ENCODE measurements at regions not wholly inside any gene's neighbourhood (a gene's known extent, or its start where the extent isn't known, plus 50 kb on each side); places are given as distances from the start of the nearest gene placed in this dataset.

DNA sequence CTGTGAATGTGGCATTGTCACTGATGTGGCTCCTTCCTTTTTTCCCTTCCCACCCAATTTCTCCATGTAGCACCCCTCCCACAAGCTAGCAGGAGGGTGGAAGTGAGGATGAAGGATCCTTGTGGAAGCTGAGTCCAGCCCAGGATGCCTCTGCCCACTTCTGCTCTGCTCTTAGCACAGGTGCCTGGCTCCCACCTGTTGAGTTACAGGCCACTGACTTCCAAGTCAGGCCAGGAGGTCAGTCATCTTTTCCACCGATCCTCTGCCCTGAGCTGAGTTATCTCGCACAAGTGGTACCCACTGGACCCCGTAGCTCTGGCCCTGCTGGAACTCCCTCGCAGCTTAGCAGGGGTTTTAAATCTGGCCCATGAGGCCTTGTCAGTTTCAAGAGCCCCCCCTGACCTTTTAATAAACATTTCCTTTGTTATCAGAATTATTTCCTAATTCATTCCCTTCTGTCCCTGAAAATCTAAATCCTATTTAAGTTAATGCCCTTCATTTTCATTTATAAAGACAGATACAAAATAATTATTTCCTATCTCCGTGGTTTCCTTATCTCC is 125.3 kb upstream of the CADM1 start:
- no peak for DNase-seq (ENCODE audit: low spot score)
- Mint-ChIP-seq H3K9me3 (no peaks in the 10 kb centered on the region), H3K27me3 (peaks cover 6 to 10% of the 10 kb centered on the region in 2 donors), H3K36me3 (no peaks in the 10 kb centered on the region), H3K4me1 (ENCODE audit: low read depth in 2 of 2) (no peaks in the 10 kb centered on the region), H3K4me3 (no peak overlapping the region), H3K27ac (no peak overlapping the region)
- ATAC-seq, result no peak

DNA sequence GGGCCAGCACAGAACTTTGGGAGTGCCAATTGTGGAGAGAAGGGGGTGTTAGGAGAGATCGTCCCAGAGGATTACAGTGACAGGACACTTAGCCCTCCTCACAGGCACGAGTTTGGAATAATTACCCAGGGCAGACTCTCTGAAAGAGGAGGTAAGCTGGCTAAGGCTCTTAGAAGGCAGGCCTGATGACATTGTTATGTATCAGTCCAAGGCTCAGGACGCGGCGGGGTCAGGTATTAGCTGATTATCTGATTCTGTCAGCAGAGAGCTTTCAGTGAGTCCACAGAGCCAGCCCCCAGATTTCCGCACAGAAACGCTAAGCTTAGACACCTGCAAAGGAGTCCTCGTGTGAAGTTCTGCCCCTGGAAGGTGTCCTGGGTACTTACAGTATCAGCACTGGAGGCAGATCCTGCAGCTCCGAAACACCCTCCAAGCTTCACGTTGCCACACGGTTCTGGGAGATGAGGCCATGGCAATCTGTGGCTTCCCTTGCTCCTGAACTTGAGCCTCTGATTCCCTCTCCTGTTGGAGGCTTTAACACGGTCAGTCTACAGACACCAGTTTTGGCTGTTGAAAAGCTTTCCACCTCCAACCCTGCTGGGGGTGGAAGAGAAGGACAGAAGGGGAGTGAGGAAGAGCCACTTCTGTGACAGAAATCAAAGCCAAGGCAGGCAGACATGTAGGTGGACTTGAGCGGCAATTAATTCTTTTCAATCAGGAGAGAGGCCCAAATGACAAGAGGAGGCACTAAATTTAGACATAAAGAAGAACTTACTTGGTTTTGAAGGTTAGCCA is 123.6 kb upstream of the CADM1 start:
- no peak for DNase-seq (ENCODE audit: low spot score)
- no peaks in the 10 kb centered on the region for H3K4me1 Mint-ChIP-seq (ENCODE audit: low read depth in 2 of 2)
- H3K4me3 Mint-ChIP-seq, result no peak overlapping the region
- H3K36me3 Mint-ChIP-seq, result no peaks in the 10 kb centered on the region
- H3K9me3 Mint-ChIP-seq, result no peaks in the 10 kb centered on the region
- H3K27ac Mint-ChIP-seq, result no peak overlapping the region
- no peak for ATAC-seq
- peaks cover 6 to 10% of the 10 kb centered on the region in 2 donors for H3K27me3 Mint-ChIP-seq

DNA sequence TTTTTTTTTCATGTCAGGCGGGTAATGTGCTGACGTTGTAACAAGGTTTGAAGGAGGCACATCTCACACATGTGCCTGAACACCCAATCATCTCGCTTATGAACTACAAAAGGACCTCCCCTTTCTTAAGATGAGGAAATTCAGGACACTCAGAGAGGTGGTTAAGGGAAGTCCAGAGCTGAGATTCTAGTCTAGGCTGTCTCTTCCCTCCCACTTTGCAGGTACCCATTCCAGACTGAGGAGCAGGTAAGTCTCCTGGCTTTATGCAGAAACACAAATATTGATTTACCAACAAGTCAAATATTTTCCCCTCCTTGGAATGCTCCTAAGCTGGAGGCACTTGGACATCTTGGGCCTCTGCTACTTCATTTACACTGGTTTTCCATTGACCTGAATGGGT is 122.9 kb upstream of the CADM1 start:
- ATAC-seq (no peak), DNase-seq (ENCODE audit: low spot score) (no peak)
- Mint-ChIP-seq H3K4me1 (ENCODE audit: low read depth in 2 of 2) (no peaks in the 10 kb centered on the region), H3K36me3 (no peaks in the 10 kb centered on the region), H3K27me3 (peaks cover 6 to 10% of the 10 kb centered on the region in 2 donors), H3K27ac (no peak overlapping the region), H3K9me3 (no peaks in the 10 kb centered on the region), H3K4me3 (no peak overlapping the region)

DNA sequence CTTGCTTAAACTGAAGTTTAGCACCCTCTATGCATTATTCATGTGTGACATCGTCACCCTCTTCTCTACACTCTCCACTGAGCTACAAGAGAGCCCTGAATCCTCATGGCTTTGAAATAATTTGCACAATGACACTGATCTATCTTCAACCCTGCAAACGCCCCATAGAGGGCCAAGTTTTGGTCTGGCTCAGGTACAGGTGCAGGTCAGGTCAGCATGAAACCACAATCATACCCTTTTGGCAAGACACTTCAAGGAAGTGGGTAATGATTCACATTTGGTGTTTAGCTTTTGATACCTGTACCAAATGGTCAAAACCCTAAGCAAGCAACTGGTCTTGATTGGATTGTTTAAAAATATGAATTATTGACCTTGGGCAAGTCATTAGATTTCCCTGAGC is 122.2 kb upstream of the CADM1 start:
- Mint-ChIP-seq H3K4me1 (ENCODE audit: low read depth in 2 of 2) (no peaks in the 10 kb centered on the region), H3K9me3 (no peaks in the 10 kb centered on the region), H3K4me3 (no peak overlapping the region), H3K27ac (no peak overlapping the region), H3K36me3 (no peaks in the 10 kb centered on the region), H3K27me3 (peaks cover 6 to 10% of the 10 kb centered on the region in 2 donors)
- ATAC-seq, result no peak
- DNase-seq (ENCODE audit: low spot score), result no peak

DNA sequence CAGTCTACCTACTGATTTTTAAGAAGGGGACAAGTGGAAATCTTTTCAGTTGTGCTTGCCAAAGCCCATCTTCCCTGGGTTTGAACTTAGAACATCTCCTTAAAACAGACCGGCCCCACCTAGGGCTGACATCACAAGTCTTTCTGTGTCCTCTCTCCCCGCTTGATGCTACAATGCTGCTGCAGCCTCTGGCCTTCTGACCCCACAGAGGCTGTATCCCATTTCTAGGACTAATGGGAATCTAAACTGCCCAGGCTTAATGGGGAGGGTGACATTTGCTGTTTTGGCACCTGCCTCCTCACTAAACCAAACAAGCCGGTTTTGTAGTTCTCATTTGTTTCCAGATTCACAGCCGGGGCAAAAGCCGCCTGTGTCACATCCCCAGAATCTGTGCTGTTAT is 121.3 kb upstream of the CADM1 start:
- Mint-ChIP-seq H3K27me3 (peaks cover 6 to 9% of the 10 kb centered on the region in 2 donors), H3K9me3 (no peaks in the 10 kb centered on the region), H3K4me3 (no peak overlapping the region), H3K4me1 (ENCODE audit: low read depth in 2 of 2) (no peaks in the 10 kb centered on the region), H3K27ac (no peak overlapping the region), H3K36me3 (no peaks in the 10 kb centered on the region)
- ATAC-seq, result no peak
- DNase-seq (ENCODE audit: low spot score), result no peak

DNA sequence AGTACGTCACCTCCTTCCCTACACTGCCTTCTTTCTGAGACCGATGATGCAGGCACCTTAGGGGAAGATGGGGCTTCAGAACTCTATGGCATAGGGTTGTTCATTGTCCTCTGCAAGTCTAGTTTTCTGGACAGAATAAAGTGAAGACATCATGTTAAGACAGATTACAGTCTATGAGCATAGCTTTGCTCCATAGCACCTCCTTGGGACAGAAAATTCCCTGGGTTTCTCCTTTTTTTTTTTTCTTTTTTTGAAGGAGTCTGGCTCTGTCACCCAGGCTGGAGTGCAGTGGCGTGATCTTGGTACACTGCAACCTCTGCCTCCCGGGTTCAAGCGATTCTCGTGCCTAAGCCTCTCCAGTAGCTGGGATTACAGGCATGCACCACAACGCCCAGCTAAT is 119.8 kb upstream of the CADM1 start:
- no peaks in the 10 kb centered on the region for H3K27me3 Mint-ChIP-seq
- ATAC-seq (no peak), DNase-seq (ENCODE audit: low spot score) (no peak)
- no peak overlapping the region for H3K4me3 Mint-ChIP-seq
- no peaks in the 10 kb centered on the region for H3K4me1 Mint-ChIP-seq (ENCODE audit: low read depth in 2 of 2)
- H3K9me3 Mint-ChIP-seq, result no peaks in the 10 kb centered on the region
- no peaks in the 10 kb centered on the region for H3K36me3 Mint-ChIP-seq
- H3K27ac Mint-ChIP-seq, result no peak overlapping the region

DNA sequence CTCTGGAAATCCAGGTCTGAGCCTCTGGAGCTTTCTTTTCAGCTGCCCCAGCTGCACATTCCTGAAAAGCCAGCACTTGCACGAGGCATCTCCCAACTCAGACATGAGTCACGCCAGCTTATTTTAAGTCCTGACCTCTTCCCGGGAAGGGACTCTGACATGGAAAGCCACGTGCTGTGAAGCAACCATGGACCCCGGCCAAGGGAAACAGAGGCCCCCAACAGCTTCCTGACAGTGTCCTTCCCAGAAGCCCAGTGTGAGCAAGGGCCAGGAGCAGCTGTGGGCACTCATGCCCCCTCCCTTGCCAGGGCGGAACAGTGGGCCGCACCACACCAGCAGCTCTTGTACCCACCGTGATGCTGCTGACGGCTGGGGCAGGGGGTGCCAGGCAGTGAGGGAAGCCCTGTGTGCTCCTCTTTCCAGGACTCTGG is 118.8 kb upstream of the CADM1 start:
- ATAC-seq, result no peak
- no peak overlapping the region for H3K4me3 Mint-ChIP-seq
- H3K27ac Mint-ChIP-seq, result no peak overlapping the region
- H3K27me3 Mint-ChIP-seq, result no peaks in the 10 kb centered on the region
- no peak for DNase-seq (ENCODE audit: low spot score)
- no peaks in the 10 kb centered on the region for H3K36me3 Mint-ChIP-seq
- no peaks in the 10 kb centered on the region for H3K9me3 Mint-ChIP-seq
- no peaks in the 10 kb centered on the region for H3K4me1 Mint-ChIP-seq (ENCODE audit: low read depth in 2 of 2)

DNA sequence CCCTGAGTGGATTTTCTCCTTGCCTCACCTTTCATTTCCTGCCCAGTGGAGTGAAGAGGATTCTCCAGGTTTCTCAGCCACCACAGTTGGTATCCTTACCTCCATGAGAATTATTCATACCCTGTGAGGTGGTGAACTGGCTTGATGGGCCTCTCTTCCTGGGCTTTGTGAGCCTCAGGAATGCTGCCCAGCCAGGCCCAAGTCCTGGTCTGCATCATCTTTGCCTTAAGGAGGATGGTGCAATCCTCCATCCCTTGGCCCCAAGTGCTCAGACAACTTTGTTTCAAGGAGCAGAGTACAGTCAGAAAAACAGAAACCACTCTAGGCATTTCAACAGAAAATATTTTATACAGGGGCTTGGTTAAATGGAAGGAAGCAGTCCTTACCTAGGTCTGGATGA is 114.2 kb upstream of the CADM1 start:
- no peaks in the 10 kb centered on the region for H3K36me3 Mint-ChIP-seq
- ATAC-seq (no peak), DNase-seq (ENCODE audit: low spot score) (no peak)
- peaks cover 3 to 4% of the 10 kb centered on the region in 2 donors for H3K27me3 Mint-ChIP-seq
- H3K4me3 Mint-ChIP-seq, result no peak overlapping the region
- no peak overlapping the region for H3K27ac Mint-ChIP-seq
- H3K4me1 Mint-ChIP-seq (ENCODE audit: low read depth in 2 of 2), result no peaks in the 10 kb centered on the region
- no peaks in the 10 kb centered on the region for H3K9me3 Mint-ChIP-seq

DNA sequence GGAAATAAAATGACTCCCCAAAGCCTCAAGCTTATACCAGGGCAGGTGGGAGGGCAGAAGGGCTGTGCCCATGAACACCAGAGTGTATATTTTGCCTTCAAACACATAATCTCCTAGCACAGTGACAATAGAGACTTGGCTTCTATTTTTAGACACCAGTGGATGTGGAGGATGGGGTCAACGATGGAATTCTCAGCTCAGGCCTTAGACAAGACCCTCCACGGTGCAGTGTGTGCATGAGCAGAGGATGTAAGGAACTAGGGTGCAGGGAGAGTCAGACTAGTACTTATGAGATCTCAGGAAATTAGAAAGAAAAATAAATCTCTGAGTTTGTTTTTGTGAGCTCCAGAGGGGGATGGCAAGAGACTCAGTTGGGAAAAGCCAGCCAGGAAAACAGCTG is 113.6 kb upstream of the CADM1 start:
- DNase-seq (ENCODE audit: low spot score) (no peak), ATAC-seq (no peak)
- Mint-ChIP-seq H3K36me3 (no peaks in the 10 kb centered on the region), H3K27ac (no peak overlapping the region), H3K27me3 (peaks cover 4% of the 10 kb centered on the region in 2 donors), H3K4me1 (ENCODE audit: low read depth in 2 of 2) (no peaks in the 10 kb centered on the region), H3K4me3 (no peak overlapping the region), H3K9me3 (no peaks in the 10 kb centered on the region)

DNA sequence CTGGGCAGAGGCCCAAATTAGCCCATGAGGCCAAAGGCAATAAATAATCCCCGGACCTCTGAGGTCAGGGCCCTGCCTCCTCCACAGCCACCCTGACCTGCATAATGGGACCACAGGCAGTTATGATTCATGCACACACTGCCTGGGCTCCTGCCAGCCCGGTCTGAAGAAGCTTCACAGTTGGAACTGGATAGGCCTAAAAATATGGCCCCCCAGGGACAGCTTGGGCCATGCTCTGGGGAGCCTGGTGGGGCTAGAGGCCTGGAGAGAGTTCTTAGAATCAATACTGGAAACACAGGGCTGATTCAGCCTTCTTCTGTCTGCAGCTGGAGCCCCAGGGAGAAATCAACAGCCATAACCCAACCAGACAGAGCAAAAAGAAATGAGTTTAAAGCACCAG is 112.8 kb upstream of the CADM1 start:
- DNase-seq (ENCODE audit: low spot score) (no peak), ATAC-seq (no peak)
- Mint-ChIP-seq H3K27ac (no peak overlapping the region), H3K4me3 (no peak overlapping the region), H3K9me3 (no peaks in the 10 kb centered on the region), H3K27me3 (peaks cover 6 to 7% of the 10 kb centered on the region in 2 donors), H3K36me3 (no peaks in the 10 kb centered on the region), H3K4me1 (ENCODE audit: low read depth in 2 of 2) (no peaks in the 10 kb centered on the region)

DNA sequence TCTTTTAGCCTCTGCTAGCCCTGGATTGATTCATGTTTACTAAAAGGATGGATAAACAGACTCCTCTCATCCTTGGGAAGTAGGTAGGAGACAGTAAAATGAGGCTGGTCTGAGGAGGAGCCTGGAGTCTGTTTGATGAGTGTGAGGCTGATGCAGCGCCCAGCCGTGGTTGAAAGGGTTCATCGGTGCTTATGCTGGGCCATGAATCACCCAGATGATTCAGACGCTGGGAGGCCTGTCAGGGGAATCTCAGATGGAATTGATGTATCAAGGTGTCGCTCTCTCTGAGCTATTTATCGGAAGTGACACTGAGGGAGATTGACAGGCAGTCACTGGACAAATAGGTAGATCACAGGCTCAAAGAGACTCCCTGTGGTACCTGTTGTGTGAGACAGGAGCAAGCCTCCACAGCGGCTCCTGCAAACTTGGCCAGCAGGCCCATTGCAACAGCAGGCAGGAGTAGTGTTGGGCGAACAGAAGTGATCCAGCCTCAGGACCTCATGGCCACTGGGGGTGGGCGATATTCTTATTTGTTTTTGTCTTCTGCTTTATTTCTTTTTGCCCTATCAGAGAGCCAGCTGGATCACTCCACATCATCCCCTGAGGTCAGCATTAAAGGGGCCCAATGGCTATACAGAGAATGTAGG is 109.9 kb upstream of the CADM1 start:
- DNase-seq (ENCODE audit: low spot score), result no peak
- H3K36me3 Mint-ChIP-seq, result no peaks in the 10 kb centered on the region
- no peaks in the 10 kb centered on the region for H3K4me1 Mint-ChIP-seq (ENCODE audit: low read depth in 2 of 2)
- no peak for ATAC-seq
- peaks cover 10 to 13% of the 10 kb centered on the region in 2 donors for H3K27me3 Mint-ChIP-seq
- H3K9me3 Mint-ChIP-seq, result peaks cover 5% of the 10 kb centered on the region
- H3K27ac Mint-ChIP-seq, result no peak overlapping the region
- no peak overlapping the region for H3K4me3 Mint-ChIP-seq

DNA sequence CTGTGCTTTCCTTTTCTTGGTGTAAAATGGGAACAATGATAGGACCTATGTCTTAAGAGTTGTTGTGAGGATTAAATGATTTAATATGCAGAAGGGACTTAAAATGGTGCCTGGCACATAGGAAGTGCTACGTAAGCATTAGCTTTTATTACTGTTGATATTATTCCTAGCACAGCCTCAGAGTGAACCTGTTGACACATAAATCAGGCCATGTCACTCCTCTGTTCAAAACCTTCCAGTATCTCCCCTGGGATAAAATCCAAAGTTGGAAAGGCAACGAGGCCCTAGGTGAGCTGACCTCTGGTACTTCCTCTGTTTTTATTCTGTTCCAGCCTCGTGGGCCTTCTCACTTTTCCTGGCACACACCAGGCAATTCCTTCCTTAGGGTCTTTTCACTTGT is 108.8 kb upstream of the CADM1 start:
- Mint-ChIP-seq H3K4me1 (ENCODE audit: low read depth in 2 of 2) (no peaks in the 10 kb centered on the region), H3K27ac (no peak overlapping the region), H3K27me3 (peaks cover 10 to 14% of the 10 kb centered on the region in 2 donors), H3K9me3 (peaks cover 5% of the 10 kb centered on the region), H3K4me3 (no peak overlapping the region), H3K36me3 (no peaks in the 10 kb centered on the region)
- ATAC-seq (no peak), DNase-seq (ENCODE audit: low spot score) (no peak)

DNA sequence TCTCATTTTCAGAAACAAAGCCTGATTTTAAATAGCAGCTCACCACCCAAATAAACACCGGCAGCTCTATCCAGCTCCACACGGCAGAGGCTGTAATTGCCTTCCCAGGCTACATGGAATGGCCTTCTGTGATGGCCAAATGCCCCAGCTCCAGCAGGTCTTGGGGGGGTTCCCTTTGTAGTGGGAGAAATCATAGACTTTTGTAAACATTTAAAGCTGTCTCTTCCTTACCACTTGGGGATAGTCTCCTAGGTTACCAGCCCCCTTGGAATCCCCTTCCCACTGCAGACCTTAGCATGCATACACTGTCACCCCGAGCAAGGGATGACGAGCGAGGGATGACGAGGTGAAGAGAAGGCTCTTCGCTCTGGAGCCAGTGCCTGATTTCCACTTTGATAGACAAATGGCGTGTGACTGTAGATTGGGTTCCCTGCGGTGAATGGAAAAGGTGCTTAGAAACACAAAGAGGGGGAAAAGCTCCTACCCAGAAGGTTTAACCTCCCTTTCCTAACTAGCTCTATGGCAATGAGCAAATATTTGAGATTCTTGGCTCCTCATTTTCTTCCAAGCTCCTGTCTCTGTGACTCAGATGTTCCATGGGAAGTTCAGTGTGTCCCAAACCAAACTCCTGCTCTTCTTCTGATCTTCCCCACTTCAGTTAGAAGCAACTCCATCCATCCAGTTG is 108.0 kb upstream of the CADM1 start:
- no peaks in the 10 kb centered on the region for H3K4me1 Mint-ChIP-seq (ENCODE audit: low read depth in 2 of 2)
- peaks cover 10 to 20% of the 10 kb centered on the region in 2 donors for H3K27me3 Mint-ChIP-seq
- no peaks in the 10 kb centered on the region for H3K36me3 Mint-ChIP-seq
- DNase-seq (ENCODE audit: low spot score) (no peak), ATAC-seq (no peak)
- H3K9me3 Mint-ChIP-seq, result peaks cover 5% of the 10 kb centered on the region
- H3K4me3 Mint-ChIP-seq, result no peak overlapping the region
- H3K27ac Mint-ChIP-seq, result no peak overlapping the region

DNA sequence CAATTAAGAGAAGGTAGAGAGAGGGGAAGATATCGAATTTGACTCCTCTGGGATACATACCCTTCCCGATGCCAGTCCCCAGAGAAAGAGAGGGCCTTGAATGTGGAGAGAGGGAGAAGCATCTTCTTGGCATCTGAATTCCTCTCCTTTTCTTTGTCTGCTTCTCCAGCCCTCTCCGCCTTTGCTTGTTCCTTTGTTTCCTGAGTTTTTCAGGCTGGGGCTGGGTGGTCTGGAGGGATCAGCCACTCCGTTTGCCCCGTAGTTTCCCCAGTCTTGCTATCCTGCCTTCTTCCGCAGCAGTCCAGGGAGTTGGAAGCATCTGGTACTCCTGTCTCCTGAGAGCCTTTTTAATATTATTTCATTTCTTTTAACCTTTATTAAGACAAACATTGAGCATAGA is 107.1 kb upstream of the CADM1 start:
- H3K4me3 Mint-ChIP-seq, result no peak overlapping the region
- H3K9me3 Mint-ChIP-seq, result peaks cover 5% of the 10 kb centered on the region
- no peaks in the 10 kb centered on the region for H3K4me1 Mint-ChIP-seq (ENCODE audit: low read depth in 2 of 2)
- ATAC-seq, result no peak
- no peak for DNase-seq (ENCODE audit: low spot score)
- H3K36me3 Mint-ChIP-seq, result no peaks in the 10 kb centered on the region
- peaks cover 10 to 26% of the 10 kb centered on the region in 2 donors for H3K27me3 Mint-ChIP-seq
- no peak overlapping the region for H3K27ac Mint-ChIP-seq

All from natural killer cell treated with Interleukin-12 subunit alpha and Interleukin-12 subunit beta and Interleukin-15 and Interleukin-18, amount 100 ng/mL, for 72 hours (primary cell).